NCI-H510A treated with DMSO at 0.1 percent for 48 hours (cell line): ENCODE measurements at regions not wholly inside any gene's neighbourhood (a gene's known extent, or its start where the extent isn't known, plus 50 kb on each side); places are given as distances from the start of the nearest gene placed in this dataset.
"Not testable (repeated sequence)": the region's sequence is repeated elsewhere in the genome, so short reads cannot be mapped to it uniquely, and the experiment has no call there.

Experiments
- DNase-seq: peaks from one replicate; lab custom pipeline; 2025; lab: John Stamatoyannopoulos, UW

- not testable (repeated sequence) for DNase-seq
Measured at GRCh38 chr1:149157409-149157808, 54.1 kb upstream of the NBPF9 start.

- not testable (repeated sequence) for DNase-seq
Measured at GRCh38 chr1:149158308-149158707, 55.0 kb upstream of the NBPF9 start.

- not testable (repeated sequence) for DNase-seq
Measured at GRCh38 chr1:149163063-149163444, 59.7 kb upstream of the NBPF9 start.

GRCh38 chr1:149174765-149175164, 71.4 kb upstream of the NBPF9 start:
- not testable (repeated sequence) for DNase-seq

GRCh38 chr1:149175812-149176211, 72.5 kb upstream of the NBPF9 start:
- not testable (repeated sequence) for DNase-seq

- not testable (repeated sequence) for DNase-seq
Measured at GRCh38 chr1:149176453-149177316, 73.3 kb upstream of the NBPF9 start.

GRCh38 chr1:149190742-149191141, 87.4 kb upstream of the NBPF9 start:
- not testable (repeated sequence) for DNase-seq

GRCh38 chr1:149196651-149197050, 93.3 kb upstream of the NBPF9 start:
- not testable (repeated sequence) for DNase-seq

- DNase-seq: not testable (repeated sequence)
Measured at GRCh38 chr1:149200567-149200966, 97.2 kb upstream of the NBPF9 start.

GRCh38 chr1:149202283-149202682, 98.9 kb upstream of the NBPF9 start:
- not testable (repeated sequence) for DNase-seq

GRCh38 chr1:149204396-149204795, 101.0 kb upstream of the NBPF9 start:
- not testable (repeated sequence) for DNase-seq

- not testable (repeated sequence) for DNase-seq
Measured at GRCh38 chr1:149208836-149209235, 105.5 kb upstream of the NBPF9 start.

- not testable (repeated sequence) for DNase-seq
Measured at GRCh38 chr1:149211757-149212420, 108.5 kb upstream of the NBPF9 start.

- DNase-seq: not testable (repeated sequence)
Measured at GRCh38 chr1:149212946-149213345, 109.6 kb upstream of the NBPF9 start.

- DNase-seq: not testable (repeated sequence)
Measured at GRCh38 chr1:149213673-149214072, 110.3 kb upstream of the NBPF9 start.

- not testable (repeated sequence) for DNase-seq
Measured at GRCh38 chr1:149218080-149218988, 115.0 kb upstream of the NBPF9 start.

GRCh38 chr1:149219539-149219938, 116.2 kb upstream of the NBPF9 start:
- DNase-seq: not testable (repeated sequence)

GRCh38 chr1:149220463-149221074, 117.2 kb upstream of the NBPF9 start:
- DNase-seq: not testable (repeated sequence)

- not testable (repeated sequence) for DNase-seq
Measured at GRCh38 chr1:149227933-149228665, 124.7 kb upstream of the NBPF9 start.

- not testable (repeated sequence) for DNase-seq
Measured at GRCh38 chr1:149228672-149229585, 125.6 kb upstream of the NBPF9 start.
